ENCODE measurements at regions not wholly inside any gene's neighbourhood (a gene's known extent, or its start where the extent isn't known, plus 50 kb on each side); places are given as distances from the start of the nearest gene placed in this dataset.
A peak's percentile ranks its signal among the peaks of the same experiment; 100 is the strongest.
"Not testable (repeated sequence)": the region's sequence is repeated elsewhere in the genome, so short reads cannot be mapped to it uniquely, and the experiment has no call there.

DNA sequence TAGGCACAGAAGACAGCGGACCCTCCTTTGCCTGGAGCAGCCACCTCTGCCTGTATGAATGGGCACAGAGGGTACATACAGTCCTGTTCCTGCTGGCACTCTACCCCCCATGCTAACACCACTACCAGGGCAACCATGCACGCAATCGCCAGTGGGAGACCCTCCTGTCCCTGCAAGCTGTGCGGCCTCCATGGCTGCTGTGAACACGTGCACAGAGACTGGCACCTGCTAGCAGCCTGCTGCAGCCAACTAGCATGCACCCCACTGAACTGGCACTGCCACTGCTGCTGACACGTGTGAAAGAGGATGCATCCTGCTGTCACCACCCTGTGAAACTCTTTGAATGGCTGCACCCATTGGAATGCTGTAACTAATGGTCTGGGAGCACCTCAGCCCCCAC, 885.2 kb upstream of the ARRDC3 start:
- peaks cover 0 to 4% (median 0%) of the 10 kb centered on the region in 11 donors for H3K9me3 ChIP-seq
- H3K4me3 ChIP-seq, result no peak overlapping the region
- intact Hi-C loops (cut with DNase I), result no loop called here
- WGBS, 2 donors, result 84 to 86% methylated on average over 6 of the region's 6 CpGs
- H3K27ac ChIP-seq, result no peak overlapping the region
- H3K4me1 ChIP-seq, result no peaks in the 10 kb centered on the region
- no peaks in the 10 kb centered on the region for H3K36me3 ChIP-seq
- no peak for DNase-seq
- TF ChIP-seq, protein P1, sequence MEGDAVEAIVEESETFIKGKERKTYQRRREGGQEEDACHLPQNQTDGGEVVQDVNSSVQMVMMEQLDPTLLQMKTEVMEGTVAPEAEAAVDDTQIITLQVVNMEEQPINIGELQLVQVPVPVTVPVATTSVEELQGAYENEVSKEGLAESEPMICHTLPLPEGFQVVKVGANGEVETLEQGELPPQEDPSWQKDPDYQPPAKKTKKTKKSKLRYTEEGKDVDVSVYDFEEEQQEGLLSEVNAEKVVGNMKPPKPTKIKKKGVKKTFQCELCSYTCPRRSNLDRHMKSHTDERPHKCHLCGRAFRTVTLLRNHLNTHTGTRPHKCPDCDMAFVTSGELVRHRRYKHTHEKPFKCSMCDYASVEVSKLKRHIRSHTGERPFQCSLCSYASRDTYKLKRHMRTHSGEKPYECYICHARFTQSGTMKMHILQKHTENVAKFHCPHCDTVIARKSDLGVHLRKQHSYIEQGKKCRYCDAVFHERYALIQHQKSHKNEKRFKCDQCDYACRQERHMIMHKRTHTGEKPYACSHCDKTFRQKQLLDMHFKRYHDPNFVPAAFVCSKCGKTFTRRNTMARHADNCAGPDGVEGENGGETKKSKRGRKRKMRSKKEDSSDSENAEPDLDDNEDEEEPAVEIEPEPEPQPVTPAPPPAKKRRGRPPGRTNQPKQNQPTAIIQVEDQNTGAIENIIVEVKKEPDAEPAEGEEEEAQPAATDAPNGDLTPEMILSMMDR (IDR thresholded peaks at IDR 0.05), result no peak
- H3K27me3 ChIP-seq, result no peaks in the 10 kb centered on the region
- ATAC-seq, result no peak

DNA sequence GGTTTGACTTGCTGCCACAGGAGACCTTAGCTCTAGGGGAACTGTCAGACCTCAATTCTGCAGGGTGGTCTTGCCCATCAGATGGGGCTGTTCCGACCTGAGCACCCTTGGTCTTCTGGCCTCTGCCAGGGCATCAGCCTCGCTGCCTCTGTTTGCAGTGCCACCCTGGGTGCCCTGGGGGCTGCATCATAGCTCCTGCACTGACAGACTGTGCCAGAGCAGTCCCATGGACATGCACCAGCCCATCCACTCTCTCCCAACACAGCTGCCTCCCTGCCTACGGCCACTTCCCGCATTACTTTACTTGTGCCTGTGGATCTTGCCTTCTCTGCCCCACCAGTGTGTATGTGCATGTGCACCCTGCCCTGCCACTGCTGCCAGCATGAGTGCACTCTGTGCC, 884.7 kb upstream of the ARRDC3 start:
- TF ChIP-seq, protein P1 (IDR thresholded peaks at IDR 0.05), result no peak
- Histone ChIP-seq H3K36me3 (no peaks in the 10 kb centered on the region), H3K4me3 (no peak overlapping the region), H3K27me3 (no peaks in the 10 kb centered on the region), H3K9me3 (no peaks in the 10 kb centered on the region), H3K4me1 (no peaks in the 10 kb centered on the region), H3K27ac (no peak overlapping the region)
- intact Hi-C loops (cut with DNase I), result no loop called here
- 82 to 92% methylated on average over 4 of the region's 4 CpGs for WGBS, 2 donors
- peak in 1 of 8 donors; percentile 27 for ATAC-seq
- no peak for DNase-seq

DNA sequence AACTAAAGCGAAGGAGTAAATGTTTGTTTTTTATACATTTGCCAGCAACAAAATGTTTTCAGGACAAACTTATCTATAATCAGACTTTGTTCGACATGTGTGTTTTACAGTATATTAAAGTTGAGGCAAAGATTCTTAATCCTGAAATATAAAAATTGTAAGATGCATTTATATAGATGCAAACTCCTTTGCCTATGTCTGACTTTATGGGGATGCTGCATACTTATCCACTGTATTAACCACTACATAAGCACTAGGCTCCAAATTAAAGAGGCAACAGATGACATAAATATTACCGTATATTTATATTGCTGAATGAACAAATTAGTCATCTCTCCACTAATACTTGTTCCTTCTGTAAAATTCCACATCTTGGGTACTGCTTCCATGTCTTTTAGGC, 882.7 kb upstream of the ARRDC3 start:
- H3K27ac ChIP-seq, result no peak overlapping the region
- DNase-seq (no peak), ATAC-seq (no peak)
- H3K27me3 ChIP-seq, result no peaks in the 10 kb centered on the region
- no peaks in the 10 kb centered on the region for H3K4me1 ChIP-seq
- TF ChIP-seq, protein P1 (IDR thresholded peaks at IDR 0.05), result no peak
- H3K9me3 ChIP-seq, result no peaks in the 10 kb centered on the region
- H3K4me3 ChIP-seq, result no peak overlapping the region
- H3K36me3 ChIP-seq, result no peaks in the 10 kb centered on the region
- intact Hi-C loops (cut with DNase I), result no loop called here
- 81 to 91% methylated on average over 3 of the region's 3 CpGs for WGBS, 2 donors

DNA sequence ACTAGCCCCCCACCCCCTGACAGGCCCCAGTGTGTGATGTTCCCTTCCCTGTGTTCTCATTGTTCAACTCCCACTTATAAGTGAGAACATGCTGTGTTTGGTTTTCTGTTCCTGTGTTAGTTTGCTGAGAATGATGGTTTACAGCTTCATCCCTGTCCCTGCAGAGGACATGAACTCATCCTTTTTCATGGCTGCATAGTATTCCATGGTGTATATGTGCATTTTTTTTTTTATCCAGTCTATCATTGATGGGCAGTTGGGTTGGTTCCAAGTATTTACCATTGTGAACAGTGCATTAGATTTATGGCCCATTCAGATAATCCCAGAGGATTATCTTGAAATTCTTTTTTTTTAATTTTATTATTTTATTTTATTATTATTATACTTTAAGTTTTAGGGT, 872.5 kb upstream of the ARRDC3 start:
- H3K4me3 ChIP-seq; H3K36me3 ChIP-seq; intact Hi-C loops (cut with DNase I); H3K27ac ChIP-seq; H3K27me3 ChIP-seq; H3K4me1 ChIP-seq; ATAC-seq; DNase-seq: not testable (repeated sequence)
- peaks cover 0 to 16% (median 0%) of the 10 kb centered on the region in 11 donors for H3K9me3 ChIP-seq

DNA sequence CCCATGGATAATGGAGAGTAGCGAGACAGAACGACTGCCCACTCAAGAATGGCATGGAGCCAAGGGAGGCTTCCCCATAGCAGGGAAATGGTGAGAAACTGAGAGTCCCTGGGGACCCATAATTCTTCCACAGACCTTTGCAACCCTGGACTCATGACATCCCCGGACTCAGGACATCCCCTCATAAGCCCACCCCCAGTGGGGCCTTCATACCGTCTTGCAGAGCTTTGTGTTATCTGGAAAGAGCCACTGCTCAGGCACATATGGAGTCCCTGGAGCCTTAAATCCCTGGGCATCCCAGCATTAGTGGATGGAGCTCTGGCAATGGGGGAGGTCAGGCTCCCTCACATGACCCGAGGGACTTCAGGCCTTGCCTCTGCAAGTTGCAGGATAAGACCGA, 865.4 kb upstream of the ARRDC3 start:
- Histone ChIP-seq H3K9me3 (peaks cover 0 to 25% (median 6%) of the 10 kb centered on the region in 11 donors), H3K36me3 (no peaks in the 10 kb centered on the region), H3K27me3 (no peaks in the 10 kb centered on the region), H3K4me1 (no peaks in the 10 kb centered on the region), H3K4me3 (no peak overlapping the region), H3K27ac (no peak overlapping the region)
- 77 to 85% methylated on average over 6 of the region's 6 CpGs for WGBS, 2 donors
- DNase-seq (no peak), ATAC-seq (no peak)
- intact Hi-C loops (cut with DNase I), result no loop called here
- TF ChIP-seq, protein P1 (IDR thresholded peaks at IDR 0.05), result no peak

Measured in heart right ventricle (tissue), 16 donors.